Breast epithelium (tissue), 3 donors: ENCODE measurements at regions not wholly inside any gene's neighbourhood (a gene's known extent, or its start where the extent isn't known, plus 50 kb on each side); places are given as distances from the start of the nearest gene placed in this dataset.

Experiments
- POLR2A ChIP-seq: fragments of 450-650 bp; IDR thresholded peaks from one replicate; pipeline ENCODE4 v1.6.1; 2016; ENCODE audit warnings: antibody characterized with exemption, mild to moderate bottlenecking, moderate library complexity
- TF ChIP-seq, protein P1 (sequence below), 3 donors: fragments of 450-650 bp; IDR thresholded peaks; one replicate each; pipeline ENCODE4 v1.5.1; 2016 to 2017; ENCODE audit warnings: antibody characterized with exemption in 3 of 3, mild to moderate bottlenecking in 3 of 3, moderate library complexity in 3 of 3

DNA sequence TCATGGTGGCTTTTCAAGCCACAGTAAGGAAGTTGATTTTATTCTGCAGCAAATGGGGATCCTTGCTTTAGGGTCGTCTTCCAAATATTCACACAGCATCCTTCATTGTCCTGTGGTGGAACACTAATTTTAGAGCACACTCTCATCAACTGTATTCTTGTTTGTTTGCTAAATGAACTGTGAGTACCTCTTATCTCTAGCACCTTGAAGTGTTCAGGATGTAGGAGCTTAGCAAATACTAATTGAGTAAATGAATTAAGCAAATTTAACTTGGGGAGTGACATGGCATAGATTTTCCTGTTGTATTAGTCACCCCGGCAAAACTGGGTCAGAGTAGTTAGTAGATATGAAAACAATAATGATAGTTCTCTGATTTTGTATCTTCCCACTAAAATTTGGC is 156.9 kb downstream of the UBE2NL start:
- TF ChIP-seq, protein P1, sequence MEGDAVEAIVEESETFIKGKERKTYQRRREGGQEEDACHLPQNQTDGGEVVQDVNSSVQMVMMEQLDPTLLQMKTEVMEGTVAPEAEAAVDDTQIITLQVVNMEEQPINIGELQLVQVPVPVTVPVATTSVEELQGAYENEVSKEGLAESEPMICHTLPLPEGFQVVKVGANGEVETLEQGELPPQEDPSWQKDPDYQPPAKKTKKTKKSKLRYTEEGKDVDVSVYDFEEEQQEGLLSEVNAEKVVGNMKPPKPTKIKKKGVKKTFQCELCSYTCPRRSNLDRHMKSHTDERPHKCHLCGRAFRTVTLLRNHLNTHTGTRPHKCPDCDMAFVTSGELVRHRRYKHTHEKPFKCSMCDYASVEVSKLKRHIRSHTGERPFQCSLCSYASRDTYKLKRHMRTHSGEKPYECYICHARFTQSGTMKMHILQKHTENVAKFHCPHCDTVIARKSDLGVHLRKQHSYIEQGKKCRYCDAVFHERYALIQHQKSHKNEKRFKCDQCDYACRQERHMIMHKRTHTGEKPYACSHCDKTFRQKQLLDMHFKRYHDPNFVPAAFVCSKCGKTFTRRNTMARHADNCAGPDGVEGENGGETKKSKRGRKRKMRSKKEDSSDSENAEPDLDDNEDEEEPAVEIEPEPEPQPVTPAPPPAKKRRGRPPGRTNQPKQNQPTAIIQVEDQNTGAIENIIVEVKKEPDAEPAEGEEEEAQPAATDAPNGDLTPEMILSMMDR (IDR thresholded peaks at IDR 0.05): no peak
- TF ChIP-seq POLR2A: no peak
